ENCODE measurements at regions not wholly inside any gene's neighbourhood (a gene's known extent, or its start where the extent isn't known, plus 50 kb on each side); places are given as distances from the start of the nearest gene placed in this dataset.
A peak's percentile ranks its signal among the peaks of the same experiment; 100 is the strongest.
"Not testable (repeated sequence)": the region's sequence is repeated elsewhere in the genome, so short reads cannot be mapped to it uniquely, and the experiment has no call there.

DNA sequence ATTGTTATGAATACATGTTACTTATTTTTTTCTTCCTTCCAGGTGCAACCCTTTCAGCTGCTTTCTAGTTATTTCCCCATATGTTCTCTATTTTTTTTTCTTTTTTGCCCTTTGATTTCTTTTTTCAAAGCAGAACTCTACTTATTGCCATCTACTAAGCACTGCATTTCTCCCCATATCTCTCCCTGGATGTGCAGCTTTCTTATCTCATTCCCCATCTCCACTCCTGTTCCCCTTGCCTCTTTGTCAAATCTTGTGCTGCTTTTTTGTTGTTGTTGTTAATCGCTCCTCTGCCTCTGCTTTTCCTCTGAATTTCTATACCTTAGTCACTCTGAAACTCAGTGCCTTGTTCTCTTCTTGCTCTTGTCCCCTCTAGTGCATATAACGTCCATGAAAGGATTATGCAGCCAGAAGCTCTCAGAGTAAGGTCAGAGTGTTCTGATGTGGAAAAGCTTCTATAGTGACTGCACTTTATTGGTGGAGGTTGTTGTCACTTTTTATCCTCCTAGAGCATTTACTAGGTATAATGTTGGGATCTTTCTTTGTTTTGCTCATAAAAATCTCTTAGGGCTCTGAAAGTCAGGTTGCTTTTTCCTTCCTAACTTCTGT lies 51.1 kb upstream of the JADE1 start:
- TF ChIP-seq, protein P1, sequence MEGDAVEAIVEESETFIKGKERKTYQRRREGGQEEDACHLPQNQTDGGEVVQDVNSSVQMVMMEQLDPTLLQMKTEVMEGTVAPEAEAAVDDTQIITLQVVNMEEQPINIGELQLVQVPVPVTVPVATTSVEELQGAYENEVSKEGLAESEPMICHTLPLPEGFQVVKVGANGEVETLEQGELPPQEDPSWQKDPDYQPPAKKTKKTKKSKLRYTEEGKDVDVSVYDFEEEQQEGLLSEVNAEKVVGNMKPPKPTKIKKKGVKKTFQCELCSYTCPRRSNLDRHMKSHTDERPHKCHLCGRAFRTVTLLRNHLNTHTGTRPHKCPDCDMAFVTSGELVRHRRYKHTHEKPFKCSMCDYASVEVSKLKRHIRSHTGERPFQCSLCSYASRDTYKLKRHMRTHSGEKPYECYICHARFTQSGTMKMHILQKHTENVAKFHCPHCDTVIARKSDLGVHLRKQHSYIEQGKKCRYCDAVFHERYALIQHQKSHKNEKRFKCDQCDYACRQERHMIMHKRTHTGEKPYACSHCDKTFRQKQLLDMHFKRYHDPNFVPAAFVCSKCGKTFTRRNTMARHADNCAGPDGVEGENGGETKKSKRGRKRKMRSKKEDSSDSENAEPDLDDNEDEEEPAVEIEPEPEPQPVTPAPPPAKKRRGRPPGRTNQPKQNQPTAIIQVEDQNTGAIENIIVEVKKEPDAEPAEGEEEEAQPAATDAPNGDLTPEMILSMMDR (IDR thresholded peaks at IDR 0.05; ENCODE audit: insufficient read depth, low read depth, low read length) = no peak
- no peak for DNase-seq (ENCODE audit: low read depth)
- H3K4me3 ChIP-seq (ENCODE audit: low read depth, low read length) = no peak overlapping the region

DNA sequence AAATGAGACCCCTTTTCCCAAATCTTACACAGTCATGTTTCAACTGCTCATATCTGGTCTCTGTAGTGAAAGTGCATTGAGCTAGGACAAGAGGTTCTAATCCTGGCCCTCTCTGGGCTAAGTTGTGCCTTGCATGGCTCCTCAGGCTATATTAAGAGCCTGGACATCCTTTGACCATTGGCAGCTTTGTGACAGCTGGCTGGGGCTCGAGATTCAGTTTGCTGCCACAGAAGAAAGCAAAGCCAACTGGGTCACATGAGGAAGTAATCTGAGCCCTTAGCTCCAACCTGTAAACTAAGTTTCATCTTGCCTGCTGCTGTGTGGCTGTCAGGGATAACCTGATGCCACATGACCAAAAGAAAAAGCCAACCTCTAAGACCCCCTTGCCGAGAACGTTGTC lies 51.8 kb upstream of the JADE1 start:
- TF ChIP-seq, protein P1 (IDR thresholded peaks at IDR 0.05; ENCODE audit: insufficient read depth, low read depth, low read length) = no peak
- peak; percentile 18 for DNase-seq (ENCODE audit: low read depth)
- no peak overlapping the region for H3K4me3 ChIP-seq (ENCODE audit: low read depth, low read length)

GRCh38 chr4:128751354-128751753 lies 58.1 kb upstream of the JADE1 start:
- TF ChIP-seq, protein P1 (IDR thresholded peaks at IDR 0.05; ENCODE audit: insufficient read depth, low read depth, low read length) = no peak
- DNase-seq (ENCODE audit: low read depth) = no peak
- H3K4me3 ChIP-seq (ENCODE audit: low read depth, low read length) = no peak overlapping the region

DNA sequence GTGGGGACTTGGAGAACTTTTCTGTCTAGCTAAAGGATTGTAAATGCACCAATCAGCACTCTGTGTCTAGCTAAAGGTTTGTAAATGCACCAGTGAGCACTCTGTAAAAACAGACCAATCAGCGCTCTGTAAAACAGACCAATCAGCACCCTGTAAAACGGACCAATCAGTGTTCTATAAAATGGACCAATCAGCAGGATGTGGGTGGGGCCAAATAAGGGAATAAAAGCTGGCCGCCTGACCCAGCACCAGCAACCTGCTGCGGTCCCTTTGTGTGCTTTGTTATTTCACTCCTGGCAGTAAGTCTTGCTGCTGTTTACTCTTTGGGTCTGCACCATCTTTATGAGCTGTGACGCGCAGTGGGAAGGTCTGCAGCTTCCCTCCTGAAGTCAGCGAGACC lies 67.8 kb upstream of the JADE1 start:
- not testable (repeated sequence) for H3K4me3 ChIP-seq (ENCODE audit: low read depth, low read length); DNase-seq (ENCODE audit: low read depth)

DNA sequence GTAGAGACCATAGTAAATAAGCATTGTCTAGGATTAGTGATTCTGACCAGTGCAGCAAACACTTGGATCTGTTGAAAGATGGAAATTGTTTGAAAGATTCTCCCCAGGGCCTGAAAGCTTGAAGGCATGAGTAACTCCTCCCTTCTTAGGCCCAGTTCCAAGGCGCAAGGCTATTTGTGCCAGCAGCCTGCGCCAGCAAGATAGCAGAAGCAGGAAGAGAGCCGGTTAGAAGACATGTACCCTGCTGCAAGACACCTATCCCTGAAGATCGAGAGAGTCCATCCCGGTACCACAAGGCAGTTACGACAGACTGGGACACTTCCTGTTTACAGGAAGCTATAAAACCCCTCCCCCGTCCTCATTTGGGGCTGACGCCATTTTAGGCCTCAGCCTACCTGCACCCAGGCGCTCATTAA lies 72.4 kb upstream of the JADE1 start:
- TF ChIP-seq, protein P1 (IDR thresholded peaks at IDR 0.05; ENCODE audit: insufficient read depth, low read depth, low read length) = no peak
- DNase-seq (ENCODE audit: low read depth) = peak; percentile 28
- no peak overlapping the region for H3K4me3 ChIP-seq (ENCODE audit: low read depth, low read length)

DNA sequence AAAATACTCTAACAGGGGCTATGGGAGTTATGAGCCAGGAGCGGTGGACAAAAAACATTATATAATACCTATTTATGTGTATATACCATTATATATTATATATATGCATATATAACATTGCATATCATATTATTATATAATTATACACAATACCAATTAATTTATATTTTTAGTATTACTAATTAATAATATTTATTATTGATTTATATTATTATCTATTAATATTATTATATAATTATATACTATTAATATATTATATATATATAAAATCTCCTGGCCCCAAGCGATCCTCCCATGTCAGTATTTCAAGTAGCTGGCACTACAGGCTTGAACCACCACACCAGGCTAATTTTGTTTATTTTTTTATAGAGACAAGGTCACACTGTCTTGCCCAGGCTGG lies 73.8 kb upstream of the JADE1 start:
- TF ChIP-seq, protein P1 (IDR thresholded peaks at IDR 0.05; ENCODE audit: insufficient read depth, low read depth, low read length) = no peak
- DNase-seq (ENCODE audit: low read depth) = no peak
- H3K4me3 ChIP-seq (ENCODE audit: low read depth, low read length) = no peak overlapping the region

- DNase-seq (ENCODE audit: low read depth) = no peak
- TF ChIP-seq, protein P1 (IDR thresholded peaks at IDR 0.05; ENCODE audit: insufficient read depth, low read depth, low read length) = no peak
- H3K4me3 ChIP-seq (ENCODE audit: low read depth, low read length) = no peak overlapping the region
These were observed 81.3 kb upstream of the JADE1 start for GRCh38 chr4:128728190-128728589.
